GM18909 (cell line): ENCODE measurements at regions not wholly inside any gene's neighbourhood (a gene's known extent, or its start where the extent isn't known, plus 50 kb on each side); places are given as distances from the start of the nearest gene placed in this dataset.

Experiments used
- ATAC-seq: cut with Tn5 transposase; IDR thresholded peaks from one replicate; pipeline ENCODE4 v1.9.1; 2021; ENCODE audit warnings: mild to moderate bottlenecking; ENCODE audit not compliant: unreplicated experiment, poor library complexity

GRCh38 chr9:86549920-86550319 is 195.7 kb upstream of the TUT7 start:
- ATAC-seq: no peak

- no peak for ATAC-seq
Observed at GRCh38 chr9:86549401-86549811, 195.2 kb upstream of the TUT7 start.

GRCh38 chr9:86548220-86548619 is 194.0 kb upstream of the TUT7 start:
- no peak for ATAC-seq

DNA sequence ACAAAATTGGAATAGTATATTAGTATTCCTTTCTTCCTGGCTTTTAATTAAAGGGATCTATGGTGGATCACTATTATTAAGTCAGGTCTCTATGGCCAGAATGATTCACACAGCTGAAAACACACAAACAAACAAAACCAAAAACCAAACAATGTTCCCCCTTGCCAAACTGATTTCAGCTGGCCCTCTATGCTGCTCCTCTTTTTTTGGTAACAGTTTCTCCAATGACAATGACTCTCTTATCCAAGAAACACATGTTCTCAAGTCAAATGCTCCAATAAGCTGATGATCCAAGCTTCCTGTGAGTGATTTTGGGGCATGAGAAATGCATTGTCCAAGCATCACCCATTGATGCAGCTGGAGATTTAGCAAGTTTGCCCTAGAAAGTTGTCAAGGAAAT is 193.4 kb upstream of the TUT7 start:
- no peak for ATAC-seq

- no peak for ATAC-seq
Observed at GRCh38 chr9:86546712-86547111, 192.5 kb upstream of the TUT7 start.

DNA sequence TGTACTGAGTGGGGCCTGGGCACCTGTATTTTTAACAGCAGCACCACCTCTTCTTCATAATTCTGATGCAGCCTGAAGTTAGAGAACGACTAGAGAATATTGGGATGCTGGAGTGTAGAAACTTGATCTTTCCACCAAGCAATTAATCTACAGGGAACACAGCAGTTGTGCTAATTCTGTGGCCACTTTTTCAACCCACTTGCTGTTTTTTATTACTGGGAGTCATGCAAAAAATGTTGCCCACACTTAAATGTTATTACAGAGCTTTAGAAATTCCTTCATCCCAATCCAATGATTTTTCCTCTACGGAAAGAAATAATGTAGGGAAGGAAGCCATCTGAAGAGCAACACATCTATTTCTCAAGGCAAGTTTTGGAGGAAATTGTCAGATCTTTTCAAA is 190.9 kb upstream of the TUT7 start:
- no peak for ATAC-seq

- no peak for ATAC-seq
Observed at GRCh38 chr9:86541014-86541570, 186.9 kb upstream of the TUT7 start.

GRCh38 chr9:86535406-86535915 is 181.3 kb upstream of the TUT7 start:
- no peak for ATAC-seq

GRCh38 chr9:86534572-86535258 is 180.5 kb upstream of the TUT7 start:
- no peak for ATAC-seq

- no peak for ATAC-seq
Observed at GRCh38 chr9:86531971-86532640, 177.9 kb upstream of the TUT7 start.

- ATAC-seq: no peak
Observed at GRCh38 chr9:86531273-86531970, 177.2 kb upstream of the TUT7 start.

- no peak for ATAC-seq
Observed at GRCh38 chr9:86529496-86530275, 175.5 kb upstream of the TUT7 start.

DNA sequence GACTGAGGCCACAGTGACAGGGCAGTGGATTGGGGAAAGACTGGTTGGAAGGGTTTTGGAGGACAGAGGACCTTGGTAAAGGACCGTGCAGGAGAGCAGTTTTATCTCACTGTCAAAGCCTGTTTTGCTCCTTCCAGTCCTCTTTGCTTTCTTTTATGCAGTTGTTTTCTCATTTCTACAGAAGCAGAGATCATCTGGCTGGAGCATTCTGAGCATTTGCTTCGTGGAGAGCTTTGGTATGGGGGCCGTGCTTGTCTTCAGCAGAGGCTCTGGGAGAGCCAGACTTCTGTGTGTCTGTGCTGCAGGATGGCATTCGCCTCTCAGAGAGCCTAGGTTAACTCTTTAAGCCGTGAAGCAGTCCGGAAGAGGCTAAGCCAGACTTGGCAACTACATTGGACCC is 171.8 kb upstream of the TUT7 start:
- no peak for ATAC-seq

DNA sequence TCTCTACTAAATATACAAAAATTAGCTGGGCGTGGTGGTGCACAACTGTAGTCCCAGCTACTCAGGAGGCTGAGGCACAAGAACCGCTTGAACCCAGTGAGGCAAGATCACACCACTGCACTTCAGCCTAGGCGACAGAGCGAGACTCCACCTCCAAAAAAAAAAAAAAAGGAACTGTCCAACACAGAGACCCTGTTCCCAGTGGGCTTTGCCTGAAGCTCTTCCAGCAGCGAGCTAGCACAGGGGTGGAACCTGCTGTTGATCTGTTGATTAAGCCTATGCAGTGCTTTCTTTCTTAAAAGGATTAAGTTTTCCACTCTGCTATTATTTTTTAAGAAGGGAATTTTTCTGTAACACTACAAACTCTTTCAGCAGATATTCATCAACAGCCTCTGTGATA is 171.0 kb upstream of the TUT7 start:
- no peak for ATAC-seq

- ATAC-seq: no peak
Observed at GRCh38 chr9:86521977-86522376, 167.8 kb upstream of the TUT7 start.

- no peak for ATAC-seq
Observed at GRCh38 chr9:86521322-86521721, 167.1 kb upstream of the TUT7 start.

DNA sequence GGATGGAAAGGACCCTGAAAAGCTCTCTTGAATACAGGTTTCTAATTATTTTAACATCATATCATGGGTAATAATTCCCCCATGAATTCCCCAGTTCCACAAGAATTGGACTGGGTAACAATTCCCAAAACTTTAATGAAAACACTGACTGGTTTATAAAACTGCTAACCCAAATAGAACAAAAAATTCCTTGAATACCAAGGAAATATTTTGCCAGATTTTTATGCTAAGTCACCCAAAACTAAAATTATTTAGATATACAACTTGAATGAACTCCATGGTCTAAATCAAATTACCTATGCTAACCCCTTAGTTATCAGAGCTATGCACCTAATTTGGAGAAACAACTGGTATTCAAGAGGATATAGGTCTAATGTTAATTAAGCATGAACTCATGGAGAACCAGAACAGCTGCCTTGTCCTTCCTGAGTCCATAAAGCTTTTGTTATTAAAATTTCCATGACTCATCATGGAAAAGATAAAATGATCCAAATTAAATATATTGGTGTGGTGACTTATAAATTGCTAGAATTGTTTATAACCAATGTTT is 164.9 kb upstream of the TUT7 start:
- ATAC-seq: no peak

DNA sequence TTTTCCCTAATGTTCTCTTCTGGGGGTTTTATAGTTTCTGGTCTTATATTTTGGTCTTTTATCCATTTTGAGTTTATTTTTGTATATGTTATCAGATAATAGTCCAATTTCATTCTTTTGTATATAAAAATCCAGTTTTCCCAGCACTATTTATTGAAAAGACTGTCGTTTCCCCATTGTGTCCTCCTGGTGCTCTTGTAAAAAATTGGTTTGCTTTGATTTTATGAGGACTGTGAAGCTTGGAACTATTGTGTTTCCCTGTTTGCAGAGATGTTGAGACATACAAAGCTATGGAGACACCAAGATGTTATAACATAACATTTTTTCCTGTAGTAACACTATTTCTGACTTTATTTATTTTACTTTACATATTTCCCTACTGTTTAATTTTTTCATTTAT is 163.3 kb upstream of the TUT7 start:
- ATAC-seq: no peak

DNA sequence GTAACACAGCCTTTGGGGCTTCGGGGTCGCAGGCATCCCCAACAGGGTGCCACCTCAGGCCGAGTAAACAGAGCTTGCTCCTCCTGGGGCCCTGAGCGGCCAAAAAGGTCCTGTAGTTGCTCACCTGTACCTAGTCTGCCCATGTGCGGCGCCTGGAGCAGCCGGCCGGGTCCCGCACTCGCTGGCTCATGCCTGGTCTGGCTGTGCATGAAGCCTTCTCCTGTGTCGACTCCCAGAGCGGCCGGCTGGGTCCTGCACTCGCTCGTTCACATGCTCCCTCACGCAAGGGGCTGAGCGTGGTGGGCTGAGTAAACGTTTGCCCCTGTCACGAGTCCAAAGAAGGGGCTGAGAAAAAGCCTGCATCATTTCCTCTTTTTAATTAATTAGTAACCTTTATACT is 162.4 kb upstream of the TUT7 start:
- no peak for ATAC-seq

DNA sequence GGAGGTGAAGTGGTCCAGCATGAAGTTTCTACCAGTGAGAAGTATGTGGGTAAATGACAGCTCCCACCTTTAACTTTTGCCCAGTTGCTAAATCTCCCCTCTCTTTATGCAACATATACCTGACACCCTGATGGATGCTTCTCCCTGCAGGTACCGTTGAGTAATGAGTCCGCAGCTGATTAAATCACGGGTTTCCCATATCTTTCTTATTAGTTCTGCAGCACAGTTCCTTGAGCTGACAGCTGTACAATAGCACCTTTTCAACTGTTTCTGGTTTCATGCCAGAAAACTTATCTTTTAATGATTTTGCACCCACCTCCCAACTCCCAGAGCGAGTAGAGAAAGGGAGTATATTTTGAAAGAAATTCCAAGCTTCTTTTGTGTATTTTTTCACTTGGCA is 161.0 kb upstream of the TUT7 start:
- no peak for ATAC-seq
